Endodermal cell (in vitro differentiated cells): ENCODE measurements at regions not wholly inside any gene's neighbourhood (a gene's known extent, or its start where the extent isn't known, plus 50 kb on each side); places are given as distances from the start of the nearest gene placed in this dataset.

Source experiments
- DNase-seq: peaks from one replicate; pipeline ENCODE4 v3.0.0-alpha.2; 2017
- H3K27ac ChIP-seq: 2 replicates; pipeline ENCODE4 v1.5.1; 2013; ENCODE audit warnings: mild to moderate bottlenecking, low read depth, low read length, moderate library complexity
- H3K27me3 ChIP-seq: 2 replicates; pipeline ENCODE4 v1.6.1; 2013; ENCODE audit warnings: mild to moderate bottlenecking, low read length, moderate library complexity; ENCODE audit not compliant: insufficient read depth, control insufficient read depth, poor library complexity, severe bottlenecking
- H3K36me3 ChIP-seq: 2 replicates; pipeline ENCODE4 v1.7.0; 2013; ENCODE audit warnings: mild to moderate bottlenecking, low read length, moderate library complexity; ENCODE audit not compliant: control insufficient read depth, insufficient read depth
- H3K4me1 ChIP-seq: one replicate; pipeline ENCODE4 v1.7.0; 2013; ENCODE audit warnings: low read length; ENCODE audit not compliant: control insufficient read depth, insufficient read depth
- H3K4me3 ChIP-seq: 2 replicates; pipeline ENCODE4 v1.5.1; 2013; ENCODE audit warnings: mild to moderate bottlenecking, low read length, moderate library complexity
- H3K9ac ChIP-seq: 2 replicates; pipeline ENCODE4 v1.6.1; 2013; ENCODE audit warnings: mild to moderate bottlenecking, low read length, moderate library complexity; ENCODE audit not compliant: poor library complexity, severe bottlenecking; ENCODE audit errors: extremely low read depth
- H3K9me3 ChIP-seq: 2 replicates; pipeline ENCODE4 v1.6.1; 2013; ENCODE audit warnings: mild to moderate bottlenecking, low read length, moderate library complexity; ENCODE audit not compliant: control insufficient read depth
- H3K27ac Mint-ChIP-seq: 2 replicates; pipeline ENCODE4 v1.8.0; 2020; ENCODE audit warnings: mixed read lengths
- H3K27me3 Mint-ChIP-seq: 2 replicates; pipeline ENCODE4 v1.8.0; 2021; ENCODE audit warnings: mild to moderate bottlenecking, mixed read lengths; ENCODE audit not compliant: insufficient read depth
- H3K36me3 Mint-ChIP-seq: 2 replicates; pipeline ENCODE4 v1.8.0; 2020; ENCODE audit warnings: low read depth, mixed read lengths
- H3K4me1 Mint-ChIP-seq: 2 replicates; pipeline ENCODE4 v1.8.0; 2020; ENCODE audit warnings: mixed read lengths
- H3K4me3 Mint-ChIP-seq: 2 replicates; pipeline ENCODE4 v1.8.0; 2020; ENCODE audit warnings: mild to moderate bottlenecking, moderate library complexity, mixed read lengths
- H3K9me3 Mint-ChIP-seq: 2 replicates; pipeline ENCODE4 v1.8.0; 2020; ENCODE audit warnings: mild to moderate bottlenecking, mixed read lengths
- CTCF ChIP-seq: fragments of 200-600 bp; sonication (generic); conservative IDR thresholded peaks from 2 replicates; pipeline ENCODE4 v1.5.0; 2021; ENCODE audit warnings: antibody characterized with exemption, mild to moderate bottlenecking
- WGBS, 2 experiments: methylation state at CpG; one replicate each; pipeline versions ENCODE4 v1.1.5 to v1.1.7; 2013; ENCODE audit warnings: missing lambda C conversion rate in 2 of 2, mixed read lengths in 1 of 2; ENCODE audit not compliant: insufficient coverage in 1 of 2, insufficient read length in 1 of 2; 5-methylcytosine and 5-hydroxymethylcytosine counted together

- H3K27me3 Mint-ChIP-seq, result no peaks in the 10 kb centered on the region
- TF ChIP-seq CTCF, result no peak
- 100% methylated on average over 1 of the region's 1 CpG; no CpG with 5 or more reads in 1 of the 2 experiments for WGBS, 2 experiments
Measured at GRCh38 chr2:215799194-215799593, 214.2 kb downstream of the MREG start.

GRCh38 chr2:215797676-215798075 is 215.7 kb downstream of the MREG start:
- 86 to 94% methylated on average over 2 of the region's 2 CpGs for WGBS, 2 experiments
- no peak overlapping the region for H3K27ac ChIP-seq
- Mint-ChIP-seq H3K9me3 (peaks cover 3% of the 10 kb centered on the region), H3K27me3 (no peaks in the 10 kb centered on the region), H3K4me1 (peaks cover 24% of the 10 kb centered on the region), H3K27ac (no peak overlapping the region), H3K36me3 (no peaks in the 10 kb centered on the region), H3K4me3 (no peak overlapping the region)
- no peak for TF ChIP-seq CTCF
- H3K9ac ChIP-seq, result no peak overlapping the region
- peaks cover 4% of the 10 kb centered on the region for H3K4me1 ChIP-seq
- H3K27me3 ChIP-seq, result no peaks in the 10 kb centered on the region
- H3K36me3 ChIP-seq, result no peaks in the 10 kb centered on the region
- DNase-seq, result no peak
- no peak overlapping the region for H3K4me3 ChIP-seq
- H3K9me3 ChIP-seq, result peaks cover 5% of the 10 kb centered on the region

More at GRCh38 chr2:215799194-215799593, 214.2 kb downstream of the MREG start:
- Histone ChIP-seq H3K9ac (no peak overlapping the region), H3K4me1 (no peaks in the 10 kb centered on the region), H3K9me3 (peaks cover 13% of the 10 kb centered on the region), H3K4me3 (no peak overlapping the region), H3K27me3 (no peaks in the 10 kb centered on the region), H3K36me3 (no peaks in the 10 kb centered on the region), H3K27ac (no peak overlapping the region)
- Mint-ChIP-seq H3K27ac (no peak overlapping the region), H3K4me1 (peaks cover 13% of the 10 kb centered on the region), H3K4me3 (no peak overlapping the region), H3K36me3 (no peaks in the 10 kb centered on the region), H3K9me3 (peaks cover 3% of the 10 kb centered on the region)
- no peak for DNase-seq

GRCh38 chr2:215796140-215796855 is 217.1 kb downstream of the MREG start:
- Histone ChIP-seq H3K36me3 (no peaks in the 10 kb centered on the region), H3K4me3 (no peak overlapping the region), H3K27ac (no peak overlapping the region), H3K27me3 (no peaks in the 10 kb centered on the region), H3K9me3 (no peaks in the 10 kb centered on the region), H3K9ac (no peak overlapping the region), H3K4me1 (peaks cover 8% of the 10 kb centered on the region)
- Mint-ChIP-seq H3K27ac (no peak overlapping the region), H3K36me3 (no peaks in the 10 kb centered on the region), H3K9me3 (no peaks in the 10 kb centered on the region), H3K4me3 (no peak overlapping the region), H3K4me1 (peaks cover 34% of the 10 kb centered on the region), H3K27me3 (no peaks in the 10 kb centered on the region)
- WGBS, 2 experiments, result 56 to 93% methylated on average over 2 to 4 of the region's 4 CpGs
- DNase-seq, result no peak
- no peak for TF ChIP-seq CTCF
